Natural killer cell (primary cell): ENCODE measurements at regions not wholly inside any gene's neighbourhood (a gene's known extent, or its start where the extent isn't known, plus 50 kb on each side); places are given as distances from the start of the nearest gene placed in this dataset.

ENCODE experiments used
- ATAC-seq, 3 donors: fragments of 150-1000 bp in 2 of 3; fragments of 200-7000 bp in 1 of 3; cut with Tn5 transposase; 1 replicate in 1 of 3; 2 replicates in 2 of 3; pipeline ENCODE4 v1.10.0; 2021; ENCODE audit warnings: mild to moderate bottlenecking in 2 of 3, moderate library complexity in 2 of 3
- DNase-seq, 2 donors: peaks; one replicate each; pipeline versions ENCODE4 v3.0.0 to v3.0.0-alpha.2; 2013 to 2021; ENCODE audit warnings: mixed read lengths in 1 of 2
- H3K27ac ChIP-seq: one replicate; pipeline ENCODE4 v1.5.1; 2013; ENCODE audit warnings: mild to moderate bottlenecking, low read length
- H3K27me3 ChIP-seq: one replicate; pipeline ENCODE4 v1.6.1; 2013; ENCODE audit warnings: low read length; ENCODE audit not compliant: control insufficient read depth, insufficient read depth
- H3K36me3 ChIP-seq: one replicate; pipeline ENCODE4 v1.6.1; 2013; ENCODE audit warnings: low read length; ENCODE audit not compliant: control insufficient read depth, insufficient read depth
- H3K4me1 ChIP-seq: one replicate; pipeline ENCODE4 v1.6.1; 2013; ENCODE audit warnings: low read length; ENCODE audit not compliant: control insufficient read depth, insufficient read depth
- H3K4me3 ChIP-seq: one replicate; pipeline ENCODE4 v1.5.1; 2013; ENCODE audit warnings: low read length
- H3K9me3 ChIP-seq: one replicate; pipeline ENCODE4 v1.6.1; 2013; ENCODE audit warnings: low read length; ENCODE audit not compliant: control insufficient read depth, insufficient read depth
- H3K27ac Mint-ChIP-seq, 2 donors: one replicate each; pipeline ENCODE4 v1.8.0; 2022; ENCODE audit warnings: mild to moderate bottlenecking in 2 of 2, mixed read lengths in 2 of 2, moderate library complexity in 1 of 2
- H3K27me3 Mint-ChIP-seq, 2 donors: one replicate each; pipeline ENCODE4 v1.8.0; 2022; ENCODE audit warnings: low read depth in 2 of 2, mixed read lengths in 2 of 2
- H3K36me3 Mint-ChIP-seq: one replicate; pipeline ENCODE4 v1.8.0; 2022; ENCODE audit warnings: mixed read lengths
- H3K4me1 Mint-ChIP-seq, 2 donors: one replicate each; pipeline ENCODE4 v1.8.0; 2022; ENCODE audit warnings: mixed read lengths in 2 of 2
- H3K4me3 Mint-ChIP-seq: one replicate; pipeline ENCODE4 v1.8.0; 2022; ENCODE audit warnings: mild to moderate bottlenecking, moderate library complexity, mixed read lengths
- H3K9me3 Mint-ChIP-seq, 2 donors: one replicate each; pipeline ENCODE4 v1.8.0; 2022; ENCODE audit warnings: mixed read lengths in 2 of 2
- WGBS: methylation state at CpG from one replicate; pipeline ENCODE4 v1.1.7; 2013; ENCODE audit warnings: missing lambda C conversion rate; ENCODE audit not compliant: insufficient coverage; 5-methylcytosine and 5-hydroxymethylcytosine counted together
- intact Hi-C: fragments of 100-400 bp; cut with micrococcal nuclease; formaldehyde crosslinking; loops from one replicate; pipeline ENCODE4 v1.14.2; 2022
- TF ChIP-seq, protein P1 (sequence below): fragments of 200-600 bp; IDR thresholded peaks from one replicate; pipeline ENCODE4 v1.8.0; 2022; ENCODE audit warnings: antibody characterized with exemption

DNA sequence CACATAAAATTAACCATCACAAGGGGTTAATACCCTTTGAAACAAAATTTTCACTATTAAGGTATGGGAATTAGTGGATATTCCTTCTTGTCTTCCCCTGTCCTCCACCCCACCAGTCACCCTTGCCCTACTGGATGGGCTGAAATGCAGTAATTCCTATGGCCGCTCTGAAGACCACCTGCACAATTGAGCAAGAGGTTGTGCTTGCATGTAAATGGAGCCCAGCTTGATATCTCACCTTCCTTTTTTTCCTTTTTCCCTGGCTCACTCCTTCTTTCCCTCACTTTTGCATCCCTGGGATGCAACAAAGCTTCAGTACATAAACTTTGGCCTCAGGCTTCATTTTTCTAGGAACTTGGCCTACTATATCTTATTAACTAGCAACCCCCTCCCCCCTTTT is 184.6 kb downstream of the SNX10 start:
- Histone ChIP-seq H3K27me3 (no peaks in the 10 kb centered on the region), H3K4me3 (no peak overlapping the region), H3K27ac (no peak overlapping the region), H3K4me1 (no peaks in the 10 kb centered on the region), H3K9me3 (no peaks in the 10 kb centered on the region), H3K36me3 (no peaks in the 10 kb centered on the region)
- ATAC-seq (no peak), DNase-seq (no peak)
- peaks cover 7 to 33% of the 10 kb centered on the region in 2 donors for H3K27me3 Mint-ChIP-seq
- H3K36me3 Mint-ChIP-seq: no peaks in the 10 kb centered on the region
- intact Hi-C loops: no loop called here
- 95% methylated on average over 1 of the region's 1 CpG for WGBS
- no peak overlapping the region for H3K27ac Mint-ChIP-seq
- H3K9me3 Mint-ChIP-seq: no peaks in the 10 kb centered on the region
- no peak overlapping the region for H3K4me3 Mint-ChIP-seq
- TF ChIP-seq, protein P1, sequence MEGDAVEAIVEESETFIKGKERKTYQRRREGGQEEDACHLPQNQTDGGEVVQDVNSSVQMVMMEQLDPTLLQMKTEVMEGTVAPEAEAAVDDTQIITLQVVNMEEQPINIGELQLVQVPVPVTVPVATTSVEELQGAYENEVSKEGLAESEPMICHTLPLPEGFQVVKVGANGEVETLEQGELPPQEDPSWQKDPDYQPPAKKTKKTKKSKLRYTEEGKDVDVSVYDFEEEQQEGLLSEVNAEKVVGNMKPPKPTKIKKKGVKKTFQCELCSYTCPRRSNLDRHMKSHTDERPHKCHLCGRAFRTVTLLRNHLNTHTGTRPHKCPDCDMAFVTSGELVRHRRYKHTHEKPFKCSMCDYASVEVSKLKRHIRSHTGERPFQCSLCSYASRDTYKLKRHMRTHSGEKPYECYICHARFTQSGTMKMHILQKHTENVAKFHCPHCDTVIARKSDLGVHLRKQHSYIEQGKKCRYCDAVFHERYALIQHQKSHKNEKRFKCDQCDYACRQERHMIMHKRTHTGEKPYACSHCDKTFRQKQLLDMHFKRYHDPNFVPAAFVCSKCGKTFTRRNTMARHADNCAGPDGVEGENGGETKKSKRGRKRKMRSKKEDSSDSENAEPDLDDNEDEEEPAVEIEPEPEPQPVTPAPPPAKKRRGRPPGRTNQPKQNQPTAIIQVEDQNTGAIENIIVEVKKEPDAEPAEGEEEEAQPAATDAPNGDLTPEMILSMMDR: no peak
- H3K4me1 Mint-ChIP-seq: no peaks in the 10 kb centered on the region

DNA sequence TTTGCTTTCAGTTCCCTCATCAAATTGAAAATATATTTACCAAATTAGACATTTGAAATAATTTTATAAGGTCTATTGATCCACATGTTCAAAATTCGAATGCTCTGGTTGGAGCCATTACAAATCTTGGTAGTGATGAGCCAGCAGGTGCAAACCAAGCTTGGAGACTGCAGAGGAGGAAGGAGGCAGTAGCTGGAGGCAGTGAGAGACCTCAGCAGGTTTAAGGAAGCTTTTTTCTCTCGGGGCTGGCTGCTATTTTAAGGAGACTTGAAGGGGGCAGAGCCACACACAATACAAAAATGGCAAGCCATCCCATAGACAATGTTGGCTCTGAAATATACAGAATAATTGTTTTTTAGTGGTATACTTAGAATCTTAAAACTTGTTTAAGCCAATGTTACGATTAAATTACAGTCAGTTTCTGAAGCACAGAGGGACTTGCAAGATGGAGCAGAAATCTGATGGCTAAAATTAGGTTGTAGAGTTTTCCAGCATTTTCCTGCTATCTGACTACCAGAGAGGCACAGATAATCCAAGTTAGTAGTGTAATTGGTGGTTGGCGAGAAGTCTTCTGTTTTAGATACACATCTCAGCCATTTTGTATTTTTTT is 185.8 kb downstream of the SNX10 start:
- no peak overlapping the region for H3K27ac Mint-ChIP-seq

DNA sequence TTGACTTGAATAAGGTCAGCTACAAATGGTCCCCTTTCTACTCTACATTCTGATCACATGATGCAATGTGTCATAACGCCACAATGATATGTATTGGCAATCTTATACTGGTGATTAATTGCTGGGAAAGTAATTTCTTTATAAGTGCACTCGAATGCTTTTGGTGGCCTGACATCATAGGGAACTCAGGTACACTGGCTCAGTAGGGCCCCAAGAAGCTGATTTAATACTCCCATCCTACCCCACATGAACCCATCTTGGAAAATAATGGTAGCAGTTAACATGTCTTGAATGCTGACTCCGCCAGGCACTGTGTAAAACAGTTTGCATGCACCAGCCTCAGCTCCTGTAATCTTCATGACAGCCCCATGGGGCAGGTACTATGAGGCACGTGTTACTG is 186.9 kb downstream of the SNX10 start:
- peaks cover 3 to 35% of the 10 kb centered on the region in 2 donors for H3K27me3 Mint-ChIP-seq
- Histone ChIP-seq H3K36me3 (no peaks in the 10 kb centered on the region), H3K27ac (no peak overlapping the region), H3K4me1 (no peaks in the 10 kb centered on the region), H3K27me3 (no peaks in the 10 kb centered on the region), H3K4me3 (no peak overlapping the region), H3K9me3 (no peaks in the 10 kb centered on the region)
- DNase-seq (no peak), ATAC-seq (no peak)
- H3K27ac Mint-ChIP-seq: no peak overlapping the region
- 89% methylated on average over 2 of the region's 4 CpGs for WGBS
- no peaks in the 10 kb centered on the region for H3K36me3 Mint-ChIP-seq
- no peaks in the 10 kb centered on the region for H3K4me1 Mint-ChIP-seq
- intact Hi-C loops: no loop called here
- no peaks in the 10 kb centered on the region for H3K9me3 Mint-ChIP-seq
- no peak overlapping the region for H3K4me3 Mint-ChIP-seq
- TF ChIP-seq, protein P1: no peak

More for the DNA sequence above, 185.8 kb downstream of the SNX10 start:
- Mint-ChIP-seq H3K36me3 (no peaks in the 10 kb centered on the region), H3K4me1 (no peaks in the 10 kb centered on the region), H3K9me3 (no peaks in the 10 kb centered on the region), H3K27me3 (peaks cover 4 to 29% of the 10 kb centered on the region in 2 donors), H3K4me3 (no peak overlapping the region)
- Histone ChIP-seq H3K27me3 (no peaks in the 10 kb centered on the region), H3K9me3 (no peaks in the 10 kb centered on the region), H3K36me3 (no peaks in the 10 kb centered on the region), H3K27ac (no peak overlapping the region), H3K4me1 (no peaks in the 10 kb centered on the region), H3K4me3 (no peak overlapping the region)
- ATAC-seq (no peak), DNase-seq (no peak)
- intact Hi-C loops: no loop called here
- 59% methylated on average over 2 of the region's 4 CpGs for WGBS
- TF ChIP-seq, protein P1: no peak

DNA sequence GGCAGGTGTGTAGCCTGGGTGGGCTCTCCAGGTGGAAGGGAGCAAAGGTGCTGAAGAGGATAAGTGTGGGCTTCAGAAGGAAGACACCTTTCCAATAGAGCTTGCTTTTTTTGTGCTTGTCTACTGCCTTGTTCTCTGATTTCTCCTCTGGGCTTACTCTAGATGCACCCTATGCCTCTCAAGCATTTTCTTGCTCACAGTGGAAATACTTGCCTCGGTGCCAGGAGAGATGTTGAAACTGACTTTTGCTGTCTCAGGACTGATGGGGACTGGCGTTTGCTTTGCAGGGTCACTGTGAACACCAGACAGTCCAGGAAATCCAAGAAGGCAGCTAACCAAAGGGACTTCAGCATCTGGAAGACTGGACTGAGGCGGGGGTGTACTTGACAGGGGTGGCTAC is 187.9 kb downstream of the SNX10 start:
- intact Hi-C loops: no loop called here
- Mint-ChIP-seq H3K27me3 (peaks cover 3 to 34% of the 10 kb centered on the region in 2 donors), H3K27ac (no peak overlapping the region), H3K4me1 (no peaks in the 10 kb centered on the region), H3K9me3 (no peaks in the 10 kb centered on the region), H3K36me3 (no peaks in the 10 kb centered on the region), H3K4me3 (no peak overlapping the region)
- H3K4me3 ChIP-seq: no peak overlapping the region
- DNase-seq (no peak), ATAC-seq (no peak)
- TF ChIP-seq, protein P1: no peak
- no peaks in the 10 kb centered on the region for H3K4me1 ChIP-seq
- no peaks in the 10 kb centered on the region for H3K9me3 ChIP-seq
- 85% methylated on average over 3 of the region's 3 CpGs for WGBS
- H3K27ac ChIP-seq: no peak overlapping the region
- H3K27me3 ChIP-seq: no peaks in the 10 kb centered on the region
- no peaks in the 10 kb centered on the region for H3K36me3 ChIP-seq
